ENCODE measurements at regions not wholly inside any gene's neighbourhood (a gene's known extent, or its start where the extent isn't known, plus 50 kb on each side); places are given as distances from the start of the nearest gene placed in this dataset.
"Not testable (repeated sequence)": the region's sequence is repeated elsewhere in the genome, so short reads cannot be mapped to it uniquely, and the experiment has no call there.

DNA sequence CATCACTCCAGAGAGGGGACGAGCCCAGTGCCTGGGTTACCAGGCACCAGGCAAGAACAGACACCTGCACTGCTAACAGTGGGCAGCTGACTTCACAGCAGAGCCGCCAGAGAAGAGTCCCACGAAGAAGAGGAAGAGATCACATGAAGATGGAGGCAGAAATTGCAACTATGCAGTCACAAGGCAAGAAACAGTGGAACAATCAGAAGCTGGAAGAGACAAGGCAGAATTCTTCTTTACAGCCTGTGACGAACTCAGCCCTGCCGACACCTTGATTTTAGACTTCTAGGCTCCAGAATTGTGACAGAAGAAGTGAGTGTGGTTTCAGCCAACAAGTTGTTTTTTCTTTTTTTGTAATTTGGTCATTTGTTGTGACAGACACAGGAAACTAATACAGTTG, 59.2 kb downstream of the IL12A start:
- DNase-seq: no peak

- no peak for DNase-seq
These were observed 60.4 kb downstream of the IL12A start for GRCh38 chr3:160049038-160049437.

GRCh38 chr3:160049565-160049964, 60.9 kb downstream of the IL12A start:
- no peak for DNase-seq

GRCh38 chr3:160049988-160050387, 61.4 kb downstream of the IL12A start:
- no peak for DNase-seq

GRCh38 chr3:160052385-160053047, 63.9 kb downstream of the IL12A start:
- DNase-seq: no peak

GRCh38 chr3:160053048-160053391, 64.4 kb downstream of the IL12A start:
- DNase-seq: no peak

DNA sequence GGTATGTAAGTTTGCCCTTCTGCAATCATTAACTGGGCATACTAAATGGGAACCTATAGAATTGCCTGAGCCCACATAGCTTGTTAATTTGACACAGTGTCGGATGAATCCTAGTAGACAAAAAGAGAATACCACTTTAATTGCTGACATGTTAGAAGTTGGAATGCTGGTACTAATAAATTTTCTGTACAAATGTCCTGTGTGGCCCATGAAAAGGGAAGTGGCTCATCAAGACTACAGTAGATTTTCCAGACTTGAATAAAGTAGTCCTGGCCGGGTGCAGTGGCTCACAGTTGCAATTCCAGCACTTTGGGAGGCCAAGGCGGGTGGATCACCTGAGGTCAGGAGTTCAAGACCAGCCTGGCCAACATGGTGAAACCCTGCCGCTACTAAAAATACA, 66.2 kb downstream of the IL12A start:
- DNase-seq: not testable (repeated sequence)

GRCh38 chr3:160055659-160056058, 67.0 kb downstream of the IL12A start:
- no peak for DNase-seq

GRCh38 chr3:160057331-160057730, 68.7 kb downstream of the IL12A start:
- DNase-seq: no peak

DNA sequence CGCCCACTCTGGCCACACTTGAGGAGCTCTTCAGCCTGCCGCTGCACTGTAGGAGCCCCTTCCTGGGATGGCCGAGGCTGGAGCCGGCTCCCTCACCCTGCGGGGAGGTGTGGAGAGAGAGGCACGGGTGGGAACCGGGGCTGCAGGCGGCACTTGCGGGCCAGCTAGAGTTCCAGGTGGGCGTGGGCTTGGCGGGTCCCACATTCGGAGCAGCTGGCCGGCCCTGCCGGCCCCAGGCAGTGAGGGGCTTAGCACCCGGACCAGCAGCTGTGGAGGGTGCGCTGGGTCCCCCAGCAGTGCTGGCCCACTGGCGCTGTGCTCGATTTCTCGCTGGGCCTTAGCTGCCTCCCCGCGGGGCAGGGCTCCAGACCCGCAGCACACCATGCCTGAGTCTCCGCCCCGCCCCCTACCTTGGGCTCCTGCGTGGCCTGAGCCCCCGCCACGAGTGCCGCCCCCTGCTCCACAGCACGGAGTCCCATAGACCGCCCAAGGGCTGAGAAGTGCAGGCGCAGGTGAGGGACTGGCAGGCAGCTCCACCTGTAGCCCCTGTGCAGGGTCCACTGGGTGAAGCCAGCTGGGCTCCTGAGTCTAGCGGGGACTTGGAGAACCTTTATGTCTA, 71.9 kb downstream of the IL12A start:
- no peak for DNase-seq

DNA sequence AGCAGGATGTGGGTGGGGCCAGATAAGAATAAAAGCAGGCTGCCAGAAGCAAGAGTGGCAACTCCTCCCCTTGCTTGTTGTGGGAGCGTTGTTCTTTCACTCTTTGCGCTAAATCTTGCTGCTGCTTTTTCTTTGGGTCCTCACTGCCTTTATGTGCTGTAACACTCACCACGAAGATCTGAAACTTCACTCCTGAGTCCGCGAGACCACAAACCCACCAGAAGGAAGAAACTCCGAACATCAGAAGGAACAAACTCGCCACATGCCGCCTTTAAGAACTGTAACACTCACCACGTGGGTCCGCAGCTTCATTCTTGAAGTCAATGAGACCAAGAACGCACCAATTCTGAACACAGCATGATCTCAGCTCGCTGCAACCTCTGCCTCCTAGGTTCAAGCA, 72.9 kb downstream of the IL12A start:
- no peak for DNase-seq

- DNase-seq: no peak
These were observed 76.6 kb downstream of the IL12A start for GRCh38 chr3:160065282-160065681.

GRCh38 chr3:160065786-160066185, 77.2 kb downstream of the IL12A start:
- no peak for DNase-seq

DNA sequence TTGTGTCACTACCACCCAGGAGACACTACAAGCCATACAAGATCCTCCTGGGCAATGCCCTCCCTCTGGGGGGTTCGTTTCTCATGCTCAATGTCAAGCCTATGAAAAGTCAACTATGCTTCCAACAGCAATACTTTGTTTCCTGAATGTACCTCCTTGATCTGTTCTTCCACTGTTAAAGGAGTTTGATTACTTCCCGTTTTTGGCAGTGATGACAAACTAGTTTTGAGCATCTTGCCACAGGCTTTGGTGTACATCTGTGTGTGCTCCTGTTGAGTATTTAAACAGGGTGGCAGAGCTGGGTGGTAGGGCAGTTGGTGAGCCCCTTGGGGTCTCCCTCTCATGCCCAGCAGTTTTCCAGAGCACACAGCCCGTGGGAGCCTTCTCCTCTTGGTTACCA, 81.4 kb downstream of the IL12A start:
- DNase-seq: no peak

GRCh38 chr3:160076519-160076918, 87.9 kb downstream of the IL12A start:
- no peak for DNase-seq

DNA sequence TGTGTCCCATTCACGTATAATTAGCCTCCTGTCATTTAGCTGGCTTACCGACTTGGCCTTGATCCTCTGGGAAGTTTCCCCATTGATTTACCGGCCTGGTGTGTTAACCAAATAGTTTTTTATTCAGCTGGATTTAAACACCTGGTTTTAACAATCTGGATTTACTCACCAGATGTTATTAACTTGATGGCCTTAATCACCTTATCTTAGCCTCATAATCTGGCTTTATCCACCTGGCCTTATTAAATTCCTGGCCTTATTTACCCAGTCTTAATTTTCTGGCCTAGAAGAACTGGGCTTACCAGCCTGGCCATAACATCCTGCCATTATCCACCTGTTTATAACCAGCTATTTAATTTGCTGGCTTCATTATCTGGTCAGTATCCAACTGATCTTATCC, 89.9 kb downstream of the IL12A start:
- DNase-seq: no peak

GRCh38 chr3:160081958-160082533, 93.4 kb downstream of the IL12A start:
- no peak for DNase-seq

DNA sequence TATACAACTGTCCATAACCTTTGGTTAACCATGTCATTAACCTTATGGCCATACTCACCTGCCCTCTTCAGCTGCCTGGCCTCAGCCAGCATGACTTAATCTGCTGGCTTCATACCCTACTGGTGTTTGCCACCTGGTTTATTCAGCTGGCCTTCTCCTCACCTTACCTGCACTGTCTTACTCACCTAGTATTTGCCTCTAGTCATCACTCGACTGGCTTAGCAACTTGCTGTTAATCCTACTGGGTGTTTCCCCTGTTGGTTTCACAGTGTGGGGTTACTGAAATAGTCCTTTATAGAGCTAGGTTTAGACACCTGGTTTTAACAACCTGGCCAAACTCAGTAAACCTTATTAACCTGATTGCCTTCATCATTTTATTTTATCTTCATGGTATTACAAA, 96.4 kb downstream of the IL12A start:
- DNase-seq: no peak

DNA sequence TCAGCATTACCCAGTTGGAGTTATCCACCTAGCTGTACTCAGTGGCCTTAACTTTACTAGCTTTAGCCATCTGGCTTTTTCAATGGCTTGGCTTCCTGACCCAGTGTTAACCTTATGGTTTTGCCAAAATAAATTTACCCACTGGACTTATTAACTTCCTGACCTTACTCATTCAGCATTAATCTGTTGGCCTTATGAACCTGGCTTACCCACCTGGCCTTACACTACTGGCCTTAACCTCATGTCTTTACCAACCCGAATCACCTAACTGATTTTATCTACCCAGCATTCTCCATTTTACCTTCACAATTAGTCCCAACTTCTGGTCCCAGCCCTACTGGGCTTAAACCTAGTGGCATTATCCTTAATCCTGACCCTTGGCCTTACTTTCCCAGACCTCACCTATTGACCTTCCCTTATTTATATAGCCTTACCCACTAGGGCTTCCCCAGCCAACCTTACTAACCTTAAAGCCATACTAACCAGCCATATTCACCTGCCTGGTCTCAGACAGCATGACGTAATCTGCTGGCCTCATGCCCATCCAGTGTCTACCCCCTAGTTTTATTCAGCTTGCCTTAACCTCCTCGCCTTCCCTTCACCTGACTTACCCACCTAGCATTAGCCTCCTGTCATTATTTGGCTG, 100.0 kb downstream of the IL12A start:
- no peak for DNase-seq

DNA sequence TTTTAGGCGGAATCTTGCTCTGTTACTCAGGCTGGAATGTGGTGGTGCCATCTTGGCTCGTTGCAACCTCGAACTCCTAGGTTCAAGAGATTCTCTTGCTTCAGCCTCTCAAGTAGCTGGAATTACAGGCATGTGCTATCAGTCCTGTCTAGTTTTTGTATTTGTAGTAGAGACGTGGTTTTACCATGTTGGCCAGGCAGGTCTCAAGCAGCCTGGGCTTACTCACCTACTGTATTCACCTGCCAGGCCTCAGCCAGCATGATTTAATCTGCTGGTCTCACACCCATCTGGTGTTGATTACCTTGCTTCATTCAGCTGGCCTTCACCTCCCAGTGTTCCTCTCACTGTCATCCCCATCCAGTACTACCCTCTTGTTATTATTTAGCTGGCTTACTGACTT, 102.0 kb downstream of the IL12A start:
- DNase-seq: no peak

DNA sequence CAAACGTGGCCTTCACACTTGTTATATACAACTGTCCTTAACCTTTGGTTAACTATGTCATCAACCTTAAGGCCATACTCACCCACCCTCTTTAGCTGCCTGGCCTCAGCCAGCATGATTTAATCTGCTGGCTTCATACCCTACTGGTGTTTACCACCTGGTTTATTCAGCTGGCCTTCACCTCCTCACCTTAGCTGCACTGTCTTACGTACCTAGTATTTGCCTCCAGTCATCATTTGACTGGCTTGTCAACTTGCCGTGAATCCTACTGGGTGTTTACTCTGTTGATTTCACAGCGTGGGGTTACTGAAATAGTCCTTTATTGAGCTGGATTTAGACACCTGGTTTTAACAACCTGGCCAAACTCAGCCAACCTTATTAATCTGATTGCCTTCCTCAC, 102.8 kb downstream of the IL12A start:
- no peak for DNase-seq

GRCh38 chr3:160092760-160093159, 104.1 kb downstream of the IL12A start:
- DNase-seq: no peak

GRCh38 chr3:160094562-160094961, 105.9 kb downstream of the IL12A start:
- DNase-seq: no peak

DNA sequence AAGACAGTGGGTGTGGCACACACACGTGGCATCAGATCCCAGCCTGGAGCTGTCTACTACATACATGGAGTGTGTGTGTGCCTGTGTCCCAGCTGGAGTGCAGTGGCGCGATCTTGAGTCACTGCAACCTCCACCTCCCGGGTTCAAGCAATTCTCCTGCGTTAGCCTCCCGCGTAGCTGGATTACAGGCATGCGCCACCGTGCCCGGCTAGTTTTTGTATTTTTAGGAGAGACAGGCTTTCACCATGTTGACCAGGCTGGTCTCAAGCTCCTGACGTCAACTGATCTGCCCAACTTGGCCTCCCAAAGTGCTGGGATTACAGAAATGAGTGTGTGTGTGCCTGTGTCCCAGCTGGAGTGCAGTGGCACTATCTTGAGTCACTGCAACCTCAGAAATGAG, 108.8 kb downstream of the IL12A start:
- DNase-seq: no peak
